ENCODE measurements at regions not wholly inside any gene's neighbourhood (a gene's known extent, or its start where the extent isn't known, plus 50 kb on each side); places are given as distances from the start of the nearest gene placed in this dataset.

DNA sequence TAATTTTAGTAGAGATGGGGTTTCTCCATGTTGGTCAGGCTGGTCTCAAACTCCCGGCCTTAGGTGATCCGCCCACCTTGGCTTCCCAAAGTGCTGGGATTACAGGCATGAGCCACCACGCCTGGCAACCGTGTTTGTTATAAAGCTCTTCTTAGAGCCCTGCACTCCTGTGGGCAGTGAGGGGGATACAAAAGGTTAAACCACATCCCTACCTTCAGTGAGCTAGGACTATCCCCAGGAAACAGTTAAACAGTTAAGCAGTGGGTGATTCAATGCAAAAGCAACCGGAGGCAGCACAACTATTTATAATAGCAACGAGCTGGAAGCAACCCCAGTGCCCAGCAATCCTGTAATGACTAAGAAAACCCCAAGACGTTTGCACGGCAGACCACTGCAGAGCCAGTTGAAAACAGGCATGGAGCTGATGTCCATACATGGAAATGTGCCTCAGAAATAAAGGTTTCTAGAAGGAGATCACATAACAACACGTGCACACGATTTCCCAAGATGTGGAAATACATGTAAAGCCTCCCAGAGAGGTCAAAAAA lies 107.2 kb upstream of the LYZL2 start:
- Mint-ChIP-seq H3K27me3 (ENCODE audit: low read depth) (no peaks in the 10 kb centered on the region; the same call in 1 of the 2 replicates), H3K27ac (peak overlapping the region in 1 of 3 experiments; percentile 22; a peak in 1 of 7 replicates), H3K4me1 (no peaks in the 10 kb centered on the region), H3K9me3 (peaks cover 0 to 3% of the 10 kb centered on the region in 2 experiments; a peak in 3 of 5 replicates), H3K4me3 (no peak overlapping the region), H3K36me3 (ENCODE audit: insufficient read depth in 1 of 3, low read depth in 3 of 3) (peaks cover 0 to 2% (median 0%) of the 10 kb centered on the region in 3 experiments; a peak in 3 of 7 replicates)
- Histone ChIP-seq H2BK120ac (ENCODE audit: low read depth, low read length, poor library complexity, severe bottlenecking) (no peak overlapping the region), H3K56ac (ENCODE audit: insufficient read length, low read depth, low read length) (no peak overlapping the region), H4K5ac (ENCODE audit: insufficient read length, low read depth, low read length) (no peak overlapping the region), H2BK20ac (ENCODE audit: low read depth, low read length, poor library complexity, severe bottlenecking) (no peak overlapping the region), H3K23ac (ENCODE audit: insufficient read length, low read depth, low read length) (no peak overlapping the region), H2AK5ac (ENCODE audit: insufficient read length, low read length) (no peak overlapping the region), H2BK15ac (ENCODE audit: low read depth, low read length) (no peak overlapping the region), H3K79me1 (ENCODE audit: insufficient read depth, low read depth, low read length, poor library complexity, severe bottlenecking) (no peaks in the 10 kb centered on the region), H3K27ac (ENCODE audit: insufficient read length, low read depth, low read length) (no peak overlapping the region), H3K14ac (ENCODE audit: insufficient read depth, low read length) (no peak overlapping the region), H2AFZ (ENCODE audit: low read length) (no peak overlapping the region), H4K20me1 (ENCODE audit: control insufficient read depth, insufficient read depth, insufficient read length) (no peaks in the 10 kb centered on the region), H3K4ac (ENCODE audit: low read depth, low read length) (no peak overlapping the region), H3K79me2 (ENCODE audit: insufficient read depth, low read length) (no peaks in the 10 kb centered on the region), H3T11ph (ENCODE audit: low read length) (no peak overlapping the region), H4K8ac (replicated peaks; ENCODE audit: insufficient read length, low read depth, low read length) (no peak overlapping the region), H3K9me3 (ENCODE audit: control insufficient read depth, low read depth, low read length) (no peaks in the 10 kb centered on the region), H2BK5ac (ENCODE audit: insufficient read length, low read length) (no peak overlapping the region), H3K4me1 (ENCODE audit: insufficient read depth, low read length) (no peaks in the 10 kb centered on the region), H3K4me2 (ENCODE audit: insufficient read depth, insufficient read length, low read length) (no peak overlapping the region), H3K18ac (ENCODE audit: insufficient read length, low read depth, low read length) (no peak overlapping the region), H4K91ac (ENCODE audit: insufficient read length, low read depth, low read length) (no peak overlapping the region), H3K23me2 (ENCODE audit: insufficient read length, low read depth, low read length, poor library complexity, severe bottlenecking) (no peaks in the 10 kb centered on the region), H3K9ac (ENCODE audit: extremely low read depth, insufficient read length, low read length) (no peak overlapping the region), H2BK12ac (ENCODE audit: insufficient read length, low read depth, low read length) (no peak overlapping the region), H3K27me3 (ENCODE audit: insufficient read depth, low read length) (no peaks in the 10 kb centered on the region)
- TF ChIP-seq, protein P1, sequence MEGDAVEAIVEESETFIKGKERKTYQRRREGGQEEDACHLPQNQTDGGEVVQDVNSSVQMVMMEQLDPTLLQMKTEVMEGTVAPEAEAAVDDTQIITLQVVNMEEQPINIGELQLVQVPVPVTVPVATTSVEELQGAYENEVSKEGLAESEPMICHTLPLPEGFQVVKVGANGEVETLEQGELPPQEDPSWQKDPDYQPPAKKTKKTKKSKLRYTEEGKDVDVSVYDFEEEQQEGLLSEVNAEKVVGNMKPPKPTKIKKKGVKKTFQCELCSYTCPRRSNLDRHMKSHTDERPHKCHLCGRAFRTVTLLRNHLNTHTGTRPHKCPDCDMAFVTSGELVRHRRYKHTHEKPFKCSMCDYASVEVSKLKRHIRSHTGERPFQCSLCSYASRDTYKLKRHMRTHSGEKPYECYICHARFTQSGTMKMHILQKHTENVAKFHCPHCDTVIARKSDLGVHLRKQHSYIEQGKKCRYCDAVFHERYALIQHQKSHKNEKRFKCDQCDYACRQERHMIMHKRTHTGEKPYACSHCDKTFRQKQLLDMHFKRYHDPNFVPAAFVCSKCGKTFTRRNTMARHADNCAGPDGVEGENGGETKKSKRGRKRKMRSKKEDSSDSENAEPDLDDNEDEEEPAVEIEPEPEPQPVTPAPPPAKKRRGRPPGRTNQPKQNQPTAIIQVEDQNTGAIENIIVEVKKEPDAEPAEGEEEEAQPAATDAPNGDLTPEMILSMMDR (conservative IDR thresholded peaks at IDR 0.05) = no peak
- WGBS (ENCODE audit: extremely low coverage, insufficient read length, low lambda C conversion rate) = no CpG with 5 or more reads among the region's 10 CpGs
- no peak for DNase-seq

Data from H9 (cell line).